Fibroblast of peridontal ligament (primary cell): ENCODE measurements at regions not wholly inside any gene's neighbourhood (a gene's known extent, or its start where the extent isn't known, plus 50 kb on each side); places are given as distances from the start of the nearest gene placed in this dataset.

ENCODE experiments used
- DNase-seq: peaks from one replicate; pipeline ENCODE4 v3.0.0-alpha.2; 2010; ENCODE audit errors: extremely low read depth

- DNase-seq, result no peak
These were observed 644.8 kb downstream of the HACE1 start for GRCh38 chr6:104214901-104215300.

- DNase-seq, result no peak
These were observed 646.6 kb downstream of the HACE1 start for GRCh38 chr6:104212977-104213668.

- DNase-seq, result no peak
These were observed 652.1 kb downstream of the HACE1 start for GRCh38 chr6:104207635-104208034.

GRCh38 chr6:104201557-104201956, 658.2 kb downstream of the HACE1 start:
- no peak for DNase-seq

DNA sequence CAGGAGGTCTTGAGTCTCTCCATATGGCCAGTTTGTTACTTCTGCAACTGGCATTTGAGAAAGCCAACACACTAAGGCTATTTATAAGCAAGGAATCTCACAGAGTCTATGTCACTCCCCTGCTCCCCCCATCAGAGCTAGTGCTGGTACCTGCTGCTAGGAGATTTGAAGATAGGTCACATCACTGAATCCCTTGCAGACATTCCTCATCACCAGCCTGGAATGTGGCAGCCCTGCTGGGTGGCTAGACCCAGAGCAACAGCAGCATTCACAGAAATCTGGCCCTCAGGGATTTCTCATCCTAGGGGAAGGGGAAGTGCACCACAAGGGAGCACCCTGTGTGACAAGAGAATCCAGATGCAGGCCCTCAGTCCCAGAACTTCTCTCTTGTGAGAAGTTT, 672.1 kb downstream of the HACE1 start:
- no peak for DNase-seq

DNA sequence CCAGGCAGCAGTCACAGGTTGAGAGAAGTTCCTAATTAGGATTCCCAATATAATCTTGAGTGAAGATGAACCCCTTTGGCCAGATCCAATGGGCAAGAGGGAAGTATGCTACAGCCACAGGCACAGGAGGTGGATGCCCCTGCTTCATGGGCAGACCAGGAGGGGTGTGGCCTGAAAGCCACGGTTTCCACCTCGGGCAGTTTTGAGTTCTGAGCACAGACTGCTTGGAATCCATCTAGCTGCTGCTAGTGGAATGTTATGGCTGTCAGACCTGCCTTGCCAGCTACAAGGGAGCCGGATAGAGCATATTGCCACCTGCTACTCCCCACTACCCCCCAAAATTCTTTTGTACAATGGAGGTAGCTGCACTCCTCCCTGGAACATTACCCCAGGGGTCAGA, 672.9 kb downstream of the HACE1 start:
- DNase-seq, result no peak

- no peak for DNase-seq
These were observed 675.8 kb downstream of the HACE1 start for GRCh38 chr6:104183816-104184435.

- no peak for DNase-seq
These were observed 676.9 kb downstream of the HACE1 start for GRCh38 chr6:104182811-104183210.

- no peak for DNase-seq
These were observed 686.1 kb downstream of the HACE1 start for GRCh38 chr6:104173668-104174067.

DNA sequence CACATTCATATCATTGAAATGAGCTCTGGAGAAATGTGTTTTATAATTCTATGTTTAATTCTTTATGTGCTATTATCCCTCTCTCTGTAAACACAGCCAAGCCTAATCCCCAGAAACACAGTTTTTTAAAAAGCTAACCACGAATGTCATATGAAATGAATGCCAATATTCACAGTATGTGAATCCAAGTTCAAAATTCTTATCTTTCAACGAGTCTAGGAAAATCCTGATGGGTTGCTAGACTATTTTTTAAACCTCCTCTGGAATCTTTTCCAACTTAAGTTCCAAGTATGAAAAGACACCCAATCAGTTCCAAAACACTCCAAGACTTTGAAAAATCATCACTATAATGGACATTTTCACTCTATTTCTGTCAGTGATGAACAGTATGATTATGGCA, 689.3 kb downstream of the HACE1 start:
- DNase-seq, result no peak

- no peak for DNase-seq
These were observed 693.6 kb downstream of the HACE1 start for GRCh38 chr6:104166055-104166668.

DNA sequence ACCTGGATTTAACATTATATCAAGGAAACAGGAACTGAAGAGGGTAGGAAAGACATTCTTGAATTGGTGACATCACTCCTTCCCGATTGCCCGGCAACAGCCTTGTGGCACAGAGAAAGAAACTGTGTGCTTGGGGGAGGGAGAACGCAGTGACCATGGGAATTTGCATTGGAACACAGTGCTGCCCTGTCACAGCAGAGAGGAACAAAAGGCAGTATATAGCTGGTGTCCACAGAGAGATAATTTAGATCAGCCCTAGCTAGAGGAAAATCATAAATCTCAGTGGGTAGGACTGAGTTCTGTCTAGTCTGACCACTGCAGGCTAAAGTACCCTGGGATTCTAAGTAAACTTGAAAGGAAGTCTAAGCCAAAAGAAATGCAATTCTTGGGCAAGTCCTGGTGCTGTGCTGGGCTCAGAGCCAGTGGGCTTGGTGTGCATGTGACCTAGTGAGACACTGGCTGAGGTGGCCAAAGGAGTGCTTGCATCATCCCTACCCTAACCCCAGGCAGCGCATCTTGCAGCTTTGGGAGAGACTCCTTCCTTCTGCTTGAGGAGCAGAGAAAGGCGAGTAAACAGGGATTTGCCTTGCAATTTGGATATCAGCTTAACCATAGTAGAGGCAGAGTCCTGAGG, 697.6 kb downstream of the HACE1 start:
- DNase-seq, result no peak

DNA sequence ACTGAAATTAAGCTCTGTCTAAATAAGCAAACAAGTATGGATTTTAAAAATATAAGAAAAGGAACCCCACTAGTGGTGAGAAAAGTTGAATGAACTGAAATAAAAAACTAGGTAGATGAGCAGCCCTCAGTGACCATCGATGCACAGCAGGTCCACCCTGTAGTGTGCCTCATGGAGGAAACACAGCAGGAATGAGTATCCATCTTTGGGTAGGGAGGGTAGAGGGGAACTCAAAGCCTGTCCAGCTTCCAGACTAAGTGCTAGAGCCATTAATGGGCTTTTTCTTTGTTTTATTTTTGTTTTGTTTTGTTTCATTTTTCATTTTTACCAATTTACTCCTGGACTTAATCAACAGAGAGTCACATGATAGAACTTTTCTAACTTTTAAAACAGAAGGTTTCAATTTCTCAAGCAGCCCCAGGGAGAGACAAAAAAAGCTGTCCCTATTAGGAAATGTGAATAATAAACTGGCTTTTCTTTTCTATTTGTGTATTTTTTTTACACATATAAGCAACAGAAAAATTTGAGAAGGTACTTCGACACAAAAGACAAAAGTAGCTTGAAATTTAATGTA, 700.6 kb downstream of the HACE1 start:
- DNase-seq, result no peak

DNA sequence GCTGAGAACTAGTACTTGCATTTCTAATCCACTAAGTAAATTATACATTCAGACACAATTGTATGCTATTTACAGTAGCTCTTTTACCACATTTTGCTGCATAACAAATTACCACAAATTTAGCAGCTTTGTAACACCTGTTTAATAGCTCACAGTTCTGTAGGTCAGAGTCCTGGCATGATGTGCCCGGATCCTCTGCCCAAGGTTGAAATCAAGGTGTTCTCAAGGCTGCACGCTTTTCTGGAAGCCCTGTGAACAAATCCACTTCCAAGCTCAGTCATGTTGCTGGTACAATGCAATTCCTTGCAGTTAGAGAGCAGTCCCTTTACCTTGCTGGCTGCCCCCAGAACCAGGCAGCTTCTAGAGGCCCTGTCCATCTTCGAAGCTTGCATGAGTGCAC, 716.0 kb downstream of the HACE1 start:
- no peak for DNase-seq

- no peak for DNase-seq
These were observed 724.8 kb downstream of the HACE1 start for GRCh38 chr6:104134876-104135275.

GRCh38 chr6:104130343-104130742, 729.4 kb downstream of the HACE1 start:
- no peak for DNase-seq

DNA sequence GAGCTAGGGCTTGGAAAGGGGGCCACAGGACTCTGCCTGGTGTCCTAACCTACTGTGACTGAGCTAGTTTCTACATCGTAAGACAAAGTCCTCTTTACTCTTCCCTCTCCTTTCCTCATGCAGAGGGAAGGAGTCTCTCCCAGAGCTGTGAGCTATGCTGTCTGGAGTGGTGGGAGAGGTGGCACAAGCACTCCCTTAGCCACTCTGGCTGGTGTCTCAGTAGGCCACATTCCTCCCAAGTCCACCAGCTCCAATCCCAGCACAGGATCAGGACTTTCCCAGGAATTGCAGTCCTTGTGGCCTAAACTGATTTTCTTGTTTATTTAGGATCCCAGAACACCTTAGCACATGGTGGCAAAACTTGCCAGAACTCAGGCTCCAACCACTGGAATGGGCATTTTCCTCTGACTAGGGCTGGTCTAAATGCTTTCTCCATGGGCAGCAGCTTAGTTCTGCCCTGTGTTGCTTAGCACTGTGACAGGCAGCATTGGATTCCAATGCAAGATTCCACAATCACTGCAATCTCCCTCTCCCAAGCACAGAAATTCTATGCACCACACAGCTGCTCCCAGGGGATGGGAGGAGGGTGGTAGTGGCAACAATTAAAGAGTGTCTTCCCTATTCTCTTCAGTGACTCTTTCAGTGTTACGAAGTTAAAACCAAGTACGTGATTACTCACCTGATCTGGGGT, 733.3 kb downstream of the HACE1 start:
- no peak for DNase-seq

DNA sequence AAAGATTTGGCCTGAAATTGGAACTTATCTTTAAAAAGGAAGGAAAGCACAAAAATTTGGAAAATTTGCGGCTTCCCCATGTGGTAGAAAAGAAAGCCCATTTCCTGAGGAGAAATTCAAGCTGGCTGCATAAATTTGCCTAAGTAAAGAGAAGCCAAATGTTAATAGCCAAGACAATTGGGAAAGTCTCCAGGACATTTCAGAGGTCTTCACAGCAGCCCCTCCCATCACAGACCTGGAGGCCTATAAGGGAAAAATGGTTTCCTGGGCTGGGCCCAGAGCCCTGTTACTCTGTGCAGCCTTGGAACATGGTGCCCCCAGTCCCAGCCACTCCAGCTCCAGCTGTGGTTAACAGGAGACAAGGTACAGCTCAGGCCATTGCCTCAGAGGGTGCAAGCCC, 736.5 kb downstream of the HACE1 start:
- no peak for DNase-seq

DNA sequence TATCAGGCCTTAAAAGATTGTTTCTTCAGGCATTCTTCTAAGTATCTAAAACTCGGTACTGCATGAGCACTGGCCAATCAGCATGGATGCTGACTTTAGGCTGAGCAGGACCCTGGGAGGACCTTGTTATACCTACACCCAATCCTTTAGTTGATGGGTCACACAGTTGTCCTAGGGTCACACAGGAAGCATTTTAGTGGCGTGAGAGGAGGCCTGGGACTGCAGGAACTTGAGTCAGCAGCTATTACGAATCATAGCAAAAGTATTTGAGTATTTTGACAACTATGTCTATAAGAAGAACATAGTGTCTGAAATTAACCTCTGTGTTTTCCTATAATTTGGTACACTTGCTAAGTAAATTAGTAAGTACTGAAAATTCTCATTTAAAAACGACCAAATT, 741.4 kb downstream of the HACE1 start:
- no peak for DNase-seq

GRCh38 chr6:104109806-104110205, 749.9 kb downstream of the HACE1 start:
- no peak for DNase-seq

- no peak for DNase-seq
These were observed 751.1 kb downstream of the HACE1 start for GRCh38 chr6:104108634-104109033.
